Epithelial cell of esophagus (primary cell): ENCODE measurements at regions not wholly inside any gene's neighbourhood (a gene's known extent, or its start where the extent isn't known, plus 50 kb on each side); places are given as distances from the start of the nearest gene placed in this dataset.
A peak's percentile ranks its signal among the peaks of the same experiment; 100 is the strongest.

Experiments used
- DNase-seq: peaks from one replicate; pipeline ENCODE4 v3.0.0; 2010; ENCODE audit warnings: low read depth
- H3K4me3 ChIP-seq: 2 replicates; pipeline ENCODE4 v1.5.1; 2011; ENCODE audit warnings: mild to moderate bottlenecking, low read length, control low read depth
- CTCF ChIP-seq: IDR thresholded peaks from 2 replicates; pipeline ENCODE4 v1.5.1; 2011; ENCODE audit warnings: low read depth, mild to moderate bottlenecking, low read length, control low read depth, inconsistent platforms; ENCODE audit not compliant: insufficient read depth; ENCODE audit errors: missing control alignments

GRCh38 chr1:100622506-100622905, 84.6 kb downstream of the GPR88 start:
- no peak overlapping the region for H3K4me3 ChIP-seq
- TF ChIP-seq CTCF: no peak
- DNase-seq: no peak

GRCh38 chr1:100622966-100623762, 85.2 kb downstream of the GPR88 start:
- peak; percentile 63 for DNase-seq

GRCh38 chr1:100624886-100625610, 87.1 kb downstream of the GPR88 start:
- H3K4me3 ChIP-seq: no peak overlapping the region
- no peak for TF ChIP-seq CTCF
- no peak for DNase-seq

More at GRCh38 chr1:100622966-100623762, 85.2 kb downstream of the GPR88 start:
- TF ChIP-seq CTCF: no peak
- no peak overlapping the region for H3K4me3 ChIP-seq

GRCh38 chr1:100626397-100626796, 88.5 kb downstream of the GPR88 start:
- no peak overlapping the region for H3K4me3 ChIP-seq
- no peak for DNase-seq

GRCh38 chr1:100627054-100627716, 89.2 kb downstream of the GPR88 start:
- peak; percentile 47 for DNase-seq
- no peak for TF ChIP-seq CTCF
- no peak overlapping the region for H3K4me3 ChIP-seq

More at GRCh38 chr1:100626397-100626796, 88.5 kb downstream of the GPR88 start:
- TF ChIP-seq CTCF: no peak

GRCh38 chr1:100627936-100628335, 90.0 kb downstream of the GPR88 start:
- DNase-seq: no peak
- no peak for TF ChIP-seq CTCF
- H3K4me3 ChIP-seq: no peak overlapping the region
